HG03159 (cell line): ENCODE measurements at regions not wholly inside any gene's neighbourhood (a gene's known extent, or its start where the extent isn't known, plus 50 kb on each side); places are given as distances from the start of the nearest gene placed in this dataset.

Experiments used
- ATAC-seq: cut with Tn5 transposase; IDR thresholded peaks from one replicate; pipeline ENCODE4 v1.9.1; 2021; ENCODE audit warnings: mild to moderate bottlenecking, moderate library complexity; ENCODE audit not compliant: unreplicated experiment

DNA sequence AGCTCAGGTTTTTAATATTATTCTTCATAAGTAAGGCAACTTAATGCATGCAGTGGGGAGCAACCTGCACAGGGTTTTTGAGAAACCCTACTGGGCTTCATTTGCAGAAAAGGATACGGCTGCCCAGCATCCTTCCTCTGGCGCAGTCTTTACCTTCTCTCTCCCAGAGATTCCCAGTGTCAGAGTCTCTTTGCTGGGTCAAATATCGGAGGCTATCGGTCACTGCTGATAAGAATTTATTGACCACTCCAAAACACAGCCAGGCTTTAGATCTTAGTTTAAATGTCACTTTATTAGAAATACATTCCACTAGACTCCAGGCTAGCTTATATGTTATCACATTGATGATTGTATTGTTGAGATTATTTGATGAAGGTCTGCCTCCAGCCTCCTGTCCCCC, 147.2 kb upstream of the CPSF6 start:
- ATAC-seq, result no peak

DNA sequence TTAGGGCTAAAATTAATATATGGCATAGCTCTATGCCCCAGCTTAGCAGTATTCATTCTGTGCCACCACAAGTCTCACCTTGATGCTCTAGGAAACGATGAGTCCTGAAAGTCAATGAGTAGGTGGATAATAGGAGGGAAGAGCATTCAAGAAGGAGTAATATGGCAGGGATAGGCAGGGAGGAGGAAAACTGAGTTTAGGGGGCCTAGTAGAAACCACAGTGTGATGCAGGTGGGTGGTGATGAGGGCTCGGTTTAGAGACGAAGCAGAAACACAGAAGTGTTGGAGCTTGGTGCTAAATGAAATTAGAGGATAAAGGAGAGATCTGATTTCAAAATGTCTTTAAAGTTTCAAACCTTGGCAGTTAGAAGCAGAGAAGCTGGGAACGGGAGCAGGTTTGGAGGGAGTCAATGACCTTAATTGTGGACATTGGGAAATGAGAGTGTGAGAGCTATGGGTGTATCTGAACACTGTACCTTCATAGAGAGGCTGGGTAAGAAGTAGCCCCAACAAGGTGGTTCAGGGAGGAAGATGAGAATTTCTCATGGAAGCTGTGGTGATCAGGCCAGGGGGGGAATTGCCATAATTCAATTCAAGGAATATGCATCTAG, 144.7 kb upstream of the CPSF6 start:
- no peak for ATAC-seq

DNA sequence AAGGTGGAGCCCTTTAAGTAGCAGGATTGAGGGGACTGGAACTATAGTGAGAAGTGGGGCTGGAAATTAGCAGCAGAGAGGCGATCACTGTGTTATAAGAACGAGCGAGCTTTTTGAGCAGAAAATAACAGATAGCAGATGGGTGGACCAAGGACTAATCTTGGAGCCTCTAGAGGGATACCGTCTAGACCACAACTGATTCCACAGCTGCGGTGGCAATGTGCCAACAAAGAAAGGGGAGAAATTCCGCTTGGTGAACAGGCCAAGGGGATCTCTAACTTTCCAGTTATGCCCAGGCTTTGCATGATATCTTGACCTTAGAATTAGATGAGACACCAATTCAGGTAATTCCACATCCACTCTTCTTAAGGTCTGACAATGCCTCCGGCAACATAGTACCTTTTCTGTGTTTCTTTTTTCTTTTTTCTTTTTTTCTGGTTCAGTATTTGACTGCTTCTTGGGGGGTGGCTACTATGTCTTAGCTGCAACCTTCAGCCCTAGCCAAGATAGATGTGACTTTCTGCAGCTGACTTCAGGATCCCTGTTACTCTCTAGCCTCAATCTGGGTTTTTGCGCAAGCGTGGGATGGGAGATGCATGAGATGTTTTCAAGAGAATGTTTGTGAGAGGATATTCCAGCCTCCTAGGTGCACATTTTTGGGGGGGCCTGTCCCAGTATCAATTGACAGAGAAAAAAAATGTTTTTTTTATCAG, 143.4 kb upstream of the CPSF6 start:
- no peak for ATAC-seq

DNA sequence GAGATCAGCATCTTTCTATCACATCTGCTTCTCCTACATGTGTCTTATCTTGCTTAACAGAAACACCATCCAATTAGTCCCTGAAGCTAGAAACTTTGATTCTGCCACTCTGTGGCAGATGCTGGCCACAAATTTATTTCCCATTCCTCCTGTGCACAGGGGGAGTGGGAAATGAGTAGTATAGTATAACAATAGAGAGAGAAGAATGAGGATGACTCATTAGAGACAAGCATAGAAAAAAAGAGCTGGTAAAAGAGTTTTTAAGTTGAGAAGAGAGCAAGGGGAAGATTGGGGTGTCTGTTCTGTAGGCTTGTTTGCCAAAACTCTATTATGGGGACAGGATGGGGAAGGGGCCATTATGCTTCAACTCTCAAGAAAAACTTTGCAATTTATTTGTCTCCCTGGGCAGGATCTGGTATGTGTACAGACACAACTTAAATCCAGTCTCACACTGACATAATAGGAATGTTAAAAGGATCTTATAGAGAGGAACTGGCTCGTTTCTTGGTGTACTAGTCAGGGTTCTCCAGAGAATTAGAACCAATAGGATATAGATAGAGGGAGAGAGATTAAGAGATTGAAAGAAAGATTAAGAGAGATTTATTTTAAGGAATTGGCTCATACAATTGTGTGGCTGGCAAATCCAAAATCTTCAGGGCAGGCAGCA, 142.6 kb upstream of the CPSF6 start:
- no peak for ATAC-seq

DNA sequence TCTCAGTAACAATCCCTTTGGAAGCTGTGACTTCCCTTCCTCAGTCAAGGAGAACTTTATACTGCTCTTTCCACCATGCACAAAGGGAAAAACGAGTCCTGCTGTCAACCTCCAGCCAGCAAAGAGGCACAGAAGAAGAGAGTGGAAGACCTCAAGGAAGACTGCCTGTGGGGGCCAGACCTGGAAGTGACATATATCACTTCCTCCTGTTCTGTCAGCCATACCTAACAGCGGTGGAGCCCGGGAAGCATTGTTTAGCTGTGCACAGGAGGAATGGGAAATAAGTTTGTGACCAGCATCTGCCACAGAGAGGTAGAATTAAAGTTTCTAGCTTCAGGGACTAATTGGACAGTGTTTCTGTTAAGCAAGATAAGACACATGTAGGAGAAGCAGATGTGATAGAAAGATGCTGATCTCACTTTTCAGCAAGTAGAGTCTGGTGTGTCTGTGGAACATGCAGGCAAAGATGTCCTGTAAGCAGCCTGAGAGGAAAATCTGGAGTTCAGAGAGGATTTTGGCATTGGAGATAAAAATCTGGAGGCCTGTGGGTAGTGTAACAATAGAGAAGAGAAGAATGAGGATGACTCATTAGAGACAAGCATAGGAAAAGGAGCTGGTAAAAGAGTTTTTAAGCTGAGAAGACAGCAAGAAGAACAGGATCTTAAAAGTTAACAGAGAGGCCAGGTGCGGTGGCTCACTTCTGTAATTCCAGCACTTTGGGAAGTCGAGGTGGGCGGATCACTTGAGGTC, 141.6 kb upstream of the CPSF6 start:
- ATAC-seq, result no peak

DNA sequence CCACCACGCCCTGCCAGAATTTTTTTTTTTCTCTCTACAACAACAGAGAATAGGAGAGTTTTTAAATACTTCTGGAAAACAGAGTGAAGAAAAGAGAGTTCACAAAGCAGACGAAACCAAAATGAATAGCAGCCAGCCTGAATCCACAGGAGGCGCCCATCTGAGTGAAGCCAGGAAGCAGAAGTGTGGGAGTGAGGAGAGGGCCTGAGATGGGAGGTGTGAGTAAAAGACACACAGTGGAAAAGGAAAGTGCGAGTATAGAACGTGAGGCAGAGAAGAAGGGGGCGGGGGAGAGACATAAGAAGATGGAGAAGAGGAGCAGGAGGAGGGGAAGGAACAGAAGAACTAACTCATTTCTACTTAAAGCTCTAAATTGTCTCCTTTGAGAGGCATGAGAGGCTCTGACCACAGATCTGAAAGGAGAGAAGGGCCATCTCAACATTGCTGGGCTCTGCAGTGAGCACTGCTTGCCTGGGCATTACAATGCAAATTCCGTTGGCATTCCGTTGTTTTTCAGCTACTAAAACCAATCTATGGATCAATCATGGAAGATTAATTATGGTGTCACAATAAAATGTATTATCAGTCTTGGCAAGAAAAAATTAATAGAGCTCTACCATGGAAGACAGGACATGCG, 140.1 kb upstream of the CPSF6 start:
- no peak for ATAC-seq

DNA sequence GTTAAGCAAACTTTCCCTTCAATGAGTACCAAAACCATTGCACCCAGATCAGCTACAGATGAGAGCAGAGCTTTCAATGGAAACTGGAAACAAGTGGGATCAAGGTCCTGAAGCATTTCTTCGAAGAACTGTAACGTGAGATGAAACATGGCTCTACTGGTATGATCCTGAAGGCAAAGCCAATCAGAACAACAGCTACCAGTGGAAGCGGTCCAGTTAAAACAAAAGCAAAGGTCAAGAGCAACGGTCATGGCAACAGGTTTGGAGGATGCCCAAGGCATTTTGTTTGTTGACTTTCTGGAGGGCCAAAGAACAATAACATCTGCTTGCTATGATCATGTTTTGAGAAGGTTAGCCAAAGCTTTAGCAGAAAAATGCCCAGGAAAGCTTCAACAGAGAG, 137.9 kb upstream of the CPSF6 start:
- no peak for ATAC-seq

DNA sequence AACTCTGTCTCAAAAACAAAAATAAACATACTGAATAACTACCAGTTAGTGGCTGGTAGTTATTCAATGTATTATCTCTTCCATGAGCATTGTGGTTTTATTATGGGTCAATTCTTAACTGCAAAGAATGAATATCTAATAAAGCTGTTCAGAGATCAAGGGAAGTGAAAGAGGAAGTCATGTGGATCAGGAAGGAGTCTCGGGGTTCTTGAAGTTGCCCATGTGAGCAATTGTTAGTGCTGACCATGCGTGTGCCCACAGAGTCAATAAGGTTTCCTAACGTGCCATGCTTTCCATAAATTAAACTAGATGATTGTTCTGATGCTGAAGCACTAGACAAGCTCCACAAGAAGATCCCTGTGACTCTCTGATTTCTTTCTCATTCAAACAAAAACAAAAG, 136.5 kb upstream of the CPSF6 start:
- ATAC-seq, result no peak

DNA sequence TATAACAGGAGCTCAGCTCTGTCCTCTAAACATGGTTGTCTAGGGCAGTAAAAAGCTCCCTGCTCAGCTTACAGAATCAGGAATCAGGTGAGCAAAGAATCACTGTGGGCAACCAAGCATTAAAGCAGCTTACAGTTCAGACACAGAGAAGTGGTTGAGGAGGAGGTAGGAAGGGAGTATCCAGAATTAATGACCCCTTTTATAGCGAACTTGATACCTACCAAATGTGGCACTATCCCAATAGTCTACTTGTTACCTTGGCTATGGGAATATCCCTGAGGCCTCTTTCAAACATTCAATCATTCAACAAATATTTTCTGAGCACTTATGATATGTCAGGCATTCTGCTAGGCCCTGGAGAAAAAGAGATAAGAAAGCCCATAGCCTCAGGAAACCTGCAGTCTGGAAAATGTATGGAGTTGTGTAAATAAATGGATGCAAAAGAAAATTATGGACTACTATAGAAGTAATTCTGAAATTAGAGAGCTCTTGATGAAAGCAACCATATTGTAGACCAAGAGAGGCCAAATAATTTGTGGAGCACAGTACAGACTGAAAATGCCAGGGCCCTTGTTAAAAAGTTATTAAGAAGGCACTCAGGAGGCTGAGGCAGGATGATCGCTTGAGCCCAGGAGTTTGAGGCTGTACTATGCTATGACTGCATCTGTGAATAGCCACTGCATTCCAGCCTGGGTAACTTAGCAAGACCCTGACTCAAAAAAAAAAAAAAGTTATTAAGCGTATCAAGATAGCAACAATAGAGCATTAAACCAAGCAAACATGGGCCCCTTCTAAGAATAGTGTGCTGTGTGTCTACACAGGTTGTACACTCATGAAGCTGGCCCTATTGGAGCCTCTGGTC, 134.0 kb upstream of the CPSF6 start:
- no peak for ATAC-seq

DNA sequence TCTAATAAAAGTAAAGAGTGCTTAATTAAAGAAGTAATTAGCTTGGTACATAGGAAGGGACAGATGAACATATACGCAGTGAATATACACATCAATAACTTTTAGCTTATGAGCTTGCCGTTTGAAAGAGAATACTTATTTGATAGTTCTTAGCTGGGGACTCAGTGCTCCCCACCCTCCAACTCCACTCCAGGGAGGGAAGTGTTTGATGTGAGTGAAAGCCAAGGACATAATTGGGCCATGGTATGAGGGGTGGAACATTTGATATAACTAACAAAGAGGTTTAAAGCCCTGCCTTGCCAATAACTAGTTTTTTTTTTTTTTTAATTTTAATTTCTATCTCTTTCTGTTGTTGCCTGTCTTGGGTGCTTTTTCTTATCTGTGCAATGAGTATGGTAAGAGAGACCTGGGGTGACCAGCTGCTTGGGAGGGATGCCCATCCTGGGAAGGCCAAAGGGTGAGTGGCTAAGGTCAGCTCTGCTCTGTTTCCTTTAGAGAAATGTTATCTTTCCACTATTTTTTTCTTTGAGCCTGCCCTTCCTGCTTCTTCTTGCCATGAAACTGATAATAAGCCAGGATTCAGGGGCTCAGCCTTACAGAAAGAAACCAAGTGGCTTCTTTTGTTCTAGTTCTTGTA, 132.8 kb upstream of the CPSF6 start:
- no peak for ATAC-seq

DNA sequence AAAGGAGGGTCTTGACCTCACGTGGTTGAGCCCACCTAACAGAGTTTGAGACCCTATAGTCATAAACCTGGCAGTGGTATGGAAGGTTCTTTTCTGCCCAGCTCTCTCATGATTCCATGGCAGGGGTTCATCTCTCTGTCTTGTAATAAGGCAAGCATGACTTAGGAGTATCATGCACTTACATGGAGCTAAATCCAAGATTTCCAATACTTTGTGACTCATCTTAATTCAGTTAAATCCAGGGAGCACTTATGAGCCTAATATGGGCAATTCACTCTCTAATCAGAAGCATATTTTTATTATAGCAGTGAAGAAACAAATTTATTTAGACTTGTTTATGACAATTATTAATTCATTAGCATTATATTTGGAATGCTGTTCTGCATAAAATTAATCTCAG, 131.8 kb upstream of the CPSF6 start:
- no peak for ATAC-seq

DNA sequence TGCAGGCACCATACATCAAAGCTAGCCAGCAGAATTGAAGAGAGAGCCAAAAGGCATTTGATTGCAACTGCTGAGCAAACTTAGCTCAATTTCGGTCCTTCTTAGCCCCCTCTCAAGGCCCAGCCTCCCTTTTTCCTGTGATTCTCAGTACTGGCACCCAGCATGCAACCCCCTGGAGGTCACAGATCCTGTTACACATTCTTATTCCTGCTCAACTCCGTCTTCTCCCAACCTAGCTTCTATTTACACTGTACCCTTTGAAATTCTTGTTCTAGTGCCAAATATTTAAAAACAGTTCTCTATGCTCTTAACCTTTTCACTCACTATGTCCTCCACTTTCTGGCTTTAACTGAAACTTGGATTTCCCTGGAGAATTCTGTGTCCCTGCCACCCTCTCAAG, 131.3 kb upstream of the CPSF6 start:
- ATAC-seq, result no peak

DNA sequence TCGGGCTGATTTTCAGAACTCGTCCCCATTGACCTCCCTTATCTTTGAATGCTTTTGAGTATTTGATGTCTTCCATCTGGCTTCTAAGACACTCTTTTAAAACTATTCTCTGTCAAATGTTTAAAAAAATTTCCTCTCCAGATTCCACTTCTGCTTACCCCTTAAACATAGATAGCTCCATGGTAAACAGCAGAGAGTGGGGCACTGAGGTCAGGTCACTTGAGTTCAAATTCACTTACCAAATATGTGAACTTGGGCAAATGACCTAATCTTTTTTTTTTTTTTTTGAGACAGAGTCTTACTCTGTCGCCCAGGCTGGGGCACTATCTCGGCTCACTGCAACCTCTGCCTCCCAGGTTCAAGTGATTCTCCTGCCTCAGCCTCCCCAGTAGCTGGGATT, 126.8 kb upstream of the CPSF6 start:
- no peak for ATAC-seq

DNA sequence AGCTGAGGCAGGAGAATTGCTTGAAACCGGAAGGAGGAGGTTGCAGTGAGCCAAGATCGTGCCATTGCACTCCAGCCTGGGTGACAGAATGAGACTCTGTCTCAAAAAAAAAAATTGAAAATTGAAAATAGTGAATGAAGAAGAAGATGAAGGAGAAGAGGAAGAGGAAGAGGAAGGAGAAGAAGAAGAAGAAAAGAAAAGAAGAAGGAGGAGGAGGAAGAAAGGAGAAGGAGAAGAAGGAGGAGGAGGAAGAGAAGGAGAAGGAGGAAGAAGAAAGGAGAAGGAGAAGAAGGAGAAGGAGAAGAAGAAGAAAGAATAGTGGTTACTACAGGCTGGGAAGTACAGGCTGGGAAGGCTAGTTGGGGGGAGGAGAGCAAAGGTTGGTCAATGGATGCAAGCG, 124.3 kb upstream of the CPSF6 start:
- ATAC-seq, result no peak

DNA sequence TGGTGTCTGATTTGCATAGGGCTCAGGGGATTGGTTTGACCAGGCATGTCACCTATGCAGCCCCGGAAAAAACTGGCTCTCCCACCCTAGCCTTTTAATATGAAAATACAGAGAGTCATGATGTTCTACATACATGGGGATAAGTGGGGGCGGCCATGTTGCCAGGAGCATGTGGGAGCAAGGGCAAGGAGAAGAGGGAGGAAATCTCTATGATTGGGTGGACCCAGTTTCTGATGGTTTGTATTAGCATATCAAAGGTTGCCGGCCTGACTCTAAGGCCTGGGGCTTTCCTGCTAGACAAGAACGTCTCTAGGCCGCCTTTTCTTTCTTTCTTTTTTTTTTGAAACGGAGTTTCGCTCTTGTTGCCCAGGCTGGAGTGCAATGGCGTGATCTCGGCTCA, 123.4 kb upstream of the CPSF6 start:
- no peak for ATAC-seq

DNA sequence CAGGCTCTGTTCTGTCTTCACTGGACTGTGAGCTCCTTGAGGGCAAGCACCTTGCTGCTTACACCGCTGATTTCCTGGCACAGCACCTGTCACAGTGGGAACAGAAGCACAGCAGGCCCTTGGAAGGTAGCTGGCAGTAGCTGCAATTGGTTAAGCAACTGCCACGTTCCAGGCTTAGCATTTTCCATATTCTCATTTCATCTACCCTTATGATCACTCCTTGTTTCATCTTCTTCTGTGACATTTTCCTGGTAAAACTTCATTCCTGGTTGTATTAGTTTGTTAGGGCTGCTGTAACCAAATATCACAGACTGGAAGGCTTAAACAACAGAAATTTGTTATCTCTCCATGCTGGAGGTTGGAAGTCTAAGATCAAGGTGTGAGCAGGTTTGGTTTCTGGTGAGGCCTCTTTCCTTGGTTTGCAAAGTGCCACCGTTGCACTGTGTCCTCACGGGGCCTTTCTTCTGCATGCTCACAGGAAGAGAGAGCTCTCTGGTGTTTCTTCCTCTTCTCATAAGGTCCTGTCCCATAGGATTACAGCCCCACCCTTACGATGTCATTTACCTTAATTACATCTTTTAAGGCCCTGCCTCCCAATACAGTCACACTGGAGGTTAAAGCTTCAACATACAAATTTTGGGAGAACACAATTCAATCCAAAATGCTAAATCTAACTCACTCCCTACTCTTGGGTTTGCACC, 121.7 kb upstream of the CPSF6 start:
- no peak for ATAC-seq

DNA sequence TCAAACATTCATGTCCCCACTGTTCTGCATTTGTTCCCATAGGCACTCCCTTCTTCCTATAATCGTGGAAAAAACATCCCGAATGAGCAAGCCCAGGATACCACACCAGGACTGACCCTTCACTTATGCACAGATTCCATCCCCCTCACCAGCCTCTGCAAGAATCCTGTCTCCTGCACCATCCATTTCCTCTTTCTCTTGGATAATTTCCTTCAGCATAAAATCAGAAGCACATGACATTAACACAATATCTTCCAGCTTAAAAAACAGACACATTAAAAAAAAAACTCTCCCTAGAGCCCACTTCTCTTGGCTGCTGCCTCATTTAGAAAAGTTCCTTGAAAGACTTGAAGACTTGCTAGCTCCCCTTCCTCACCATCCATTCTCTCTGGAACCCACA, 120.9 kb upstream of the CPSF6 start:
- no peak for ATAC-seq

DNA sequence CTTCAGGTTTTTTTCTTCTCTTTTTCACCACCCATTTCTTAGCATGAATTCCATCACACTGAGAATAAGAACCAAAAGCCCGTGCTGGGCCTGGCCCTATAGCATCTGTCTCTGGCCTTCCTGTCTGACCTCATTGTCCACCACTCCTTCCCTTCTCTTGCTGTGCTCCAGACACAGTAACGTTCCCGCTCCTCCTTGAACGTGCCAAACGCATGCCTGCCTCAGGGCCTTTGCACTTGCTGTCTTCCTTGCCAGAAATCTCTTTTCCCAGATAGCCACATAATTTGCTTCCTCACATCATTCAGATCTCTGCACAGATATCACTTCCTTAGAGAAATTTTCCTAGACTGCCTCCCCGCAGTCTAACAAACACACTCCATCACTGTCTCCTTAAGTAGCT, 119.6 kb upstream of the CPSF6 start:
- no peak for ATAC-seq

DNA sequence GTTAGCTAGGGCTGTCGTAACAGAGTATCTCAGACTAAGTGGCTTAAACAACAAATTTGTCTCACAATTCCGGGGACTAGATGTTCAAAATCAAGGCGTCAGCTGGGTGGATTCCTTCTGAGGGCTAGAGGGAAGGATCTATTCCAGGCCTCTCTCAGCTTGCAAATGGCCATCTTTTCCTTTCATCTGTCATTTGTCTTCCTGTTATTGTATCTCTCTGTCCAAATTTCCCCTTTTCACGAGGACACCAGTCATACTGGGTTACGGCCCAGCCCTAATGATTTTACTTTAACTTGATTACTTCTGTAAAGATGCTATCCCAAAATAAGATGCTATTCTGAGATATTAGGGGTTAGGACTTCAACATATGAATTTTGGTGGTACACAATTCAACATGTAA, 119.0 kb upstream of the CPSF6 start:
- no peak for ATAC-seq
